ENCODE measurements at regions not wholly inside any gene's neighbourhood (a gene's known extent, or its start where the extent isn't known, plus 50 kb on each side); places are given as distances from the start of the nearest gene placed in this dataset.

GRCh38 chr3:72159487-72159886 is 374.5 kb upstream of the PROK2 start:
- no peaks in the 10 kb centered on the region for H3K4me1 ChIP-seq (ENCODE audit: insufficient read depth, low read length)
- H3K27me3 ChIP-seq (ENCODE audit: insufficient read depth, low read length): no peaks in the 10 kb centered on the region

GRCh38 chr3:72158639-72159326 is 373.8 kb upstream of the PROK2 start:
- Histone ChIP-seq H2AFZ (ENCODE audit: low read depth, low read length) (no peak overlapping the region), H3K9me3 (ENCODE audit: low read length) (no peaks in the 10 kb centered on the region), H3K4me1 (ENCODE audit: insufficient read depth, low read length) (no peaks in the 10 kb centered on the region), H3K36me3 (ENCODE audit: insufficient read depth, low read length) (no peaks in the 10 kb centered on the region), H3K4me3 (ENCODE audit: low read length) (no peak overlapping the region), H3K27me3 (ENCODE audit: insufficient read depth, low read length) (no peaks in the 10 kb centered on the region)

More at GRCh38 chr3:72159487-72159886, 374.5 kb upstream of the PROK2 start:
- Histone ChIP-seq H3K4me3 (ENCODE audit: low read length) (no peak overlapping the region), H3K9me3 (ENCODE audit: low read length) (no peaks in the 10 kb centered on the region), H3K36me3 (ENCODE audit: insufficient read depth, low read length) (no peaks in the 10 kb centered on the region), H2AFZ (ENCODE audit: low read depth, low read length) (no peak overlapping the region)

GRCh38 chr3:72157748-72158638 is 373.0 kb upstream of the PROK2 start:
- no peaks in the 10 kb centered on the region for H3K9me3 ChIP-seq (ENCODE audit: low read length)
- H3K27me3 ChIP-seq (ENCODE audit: insufficient read depth, low read length): no peaks in the 10 kb centered on the region
- H3K36me3 ChIP-seq (ENCODE audit: insufficient read depth, low read length): no peaks in the 10 kb centered on the region
- no peak overlapping the region for H3K4me3 ChIP-seq (ENCODE audit: low read length)
- no peak overlapping the region for H2AFZ ChIP-seq (ENCODE audit: low read depth, low read length)
- H3K4me1 ChIP-seq (ENCODE audit: insufficient read depth, low read length): no peaks in the 10 kb centered on the region

- Histone ChIP-seq H3K9me3 (ENCODE audit: low read length) (no peaks in the 10 kb centered on the region), H3K4me3 (ENCODE audit: low read length) (no peak overlapping the region), H3K36me3 (ENCODE audit: insufficient read depth, low read length) (no peaks in the 10 kb centered on the region), H3K27me3 (ENCODE audit: insufficient read depth, low read length) (no peaks in the 10 kb centered on the region), H2AFZ (ENCODE audit: low read depth, low read length) (no peak overlapping the region), H3K4me1 (ENCODE audit: insufficient read depth, low read length) (no peaks in the 10 kb centered on the region)
Measured at GRCh38 chr3:72155391-72156064, 370.6 kb upstream of the PROK2 start.

- Histone ChIP-seq H3K4me1 (ENCODE audit: insufficient read depth, low read length) (no peaks in the 10 kb centered on the region), H2AFZ (ENCODE audit: low read depth, low read length) (no peak overlapping the region), H3K4me3 (ENCODE audit: low read length) (no peak overlapping the region), H3K9me3 (ENCODE audit: low read length) (no peaks in the 10 kb centered on the region), H3K27me3 (ENCODE audit: insufficient read depth, low read length) (no peaks in the 10 kb centered on the region), H3K36me3 (ENCODE audit: insufficient read depth, low read length) (no peaks in the 10 kb centered on the region)
Measured at GRCh38 chr3:72154391-72155335, 369.7 kb upstream of the PROK2 start.

- Histone ChIP-seq H3K4me3 (ENCODE audit: low read length) (no peak overlapping the region), H3K36me3 (ENCODE audit: insufficient read depth, low read length) (no peaks in the 10 kb centered on the region)
Measured at GRCh38 chr3:72153477-72154314, 368.7 kb upstream of the PROK2 start.

GRCh38 chr3:72152551-72153476 is 367.9 kb upstream of the PROK2 start:
- Histone ChIP-seq H3K36me3 (ENCODE audit: insufficient read depth, low read length) (no peaks in the 10 kb centered on the region), H3K27me3 (ENCODE audit: insufficient read depth, low read length) (no peaks in the 10 kb centered on the region), H2AFZ (ENCODE audit: low read depth, low read length) (no peak overlapping the region), H3K4me1 (ENCODE audit: insufficient read depth, low read length) (no peaks in the 10 kb centered on the region), H3K4me3 (ENCODE audit: low read length) (no peak overlapping the region), H3K9me3 (ENCODE audit: low read length) (no peaks in the 10 kb centered on the region)

More at GRCh38 chr3:72153477-72154314, 368.7 kb upstream of the PROK2 start:
- H3K9me3 ChIP-seq (ENCODE audit: low read length): no peaks in the 10 kb centered on the region
- no peaks in the 10 kb centered on the region for H3K4me1 ChIP-seq (ENCODE audit: insufficient read depth, low read length)
- no peak overlapping the region for H2AFZ ChIP-seq (ENCODE audit: low read depth, low read length)
- H3K27me3 ChIP-seq (ENCODE audit: insufficient read depth, low read length): no peaks in the 10 kb centered on the region

- Histone ChIP-seq H3K9me3 (ENCODE audit: low read length) (no peaks in the 10 kb centered on the region), H3K4me3 (ENCODE audit: low read length) (no peak overlapping the region), H3K4me1 (ENCODE audit: insufficient read depth, low read length) (no peaks in the 10 kb centered on the region), H3K36me3 (ENCODE audit: insufficient read depth, low read length) (no peaks in the 10 kb centered on the region), H2AFZ (ENCODE audit: low read depth, low read length) (no peak overlapping the region), H3K27me3 (ENCODE audit: insufficient read depth, low read length) (no peaks in the 10 kb centered on the region)
Measured at GRCh38 chr3:72151465-72152238, 366.7 kb upstream of the PROK2 start.

GRCh38 chr3:72150634-72151412 is 365.9 kb upstream of the PROK2 start:
- no peaks in the 10 kb centered on the region for H3K36me3 ChIP-seq (ENCODE audit: insufficient read depth, low read length)
- H3K27me3 ChIP-seq (ENCODE audit: insufficient read depth, low read length): no peaks in the 10 kb centered on the region
- H3K9me3 ChIP-seq (ENCODE audit: low read length): no peaks in the 10 kb centered on the region
- H3K4me1 ChIP-seq (ENCODE audit: insufficient read depth, low read length): no peaks in the 10 kb centered on the region
- no peak overlapping the region for H3K4me3 ChIP-seq (ENCODE audit: low read length)
- no peak overlapping the region for H2AFZ ChIP-seq (ENCODE audit: low read depth, low read length)

- Histone ChIP-seq H3K36me3 (ENCODE audit: insufficient read depth, low read length) (no peaks in the 10 kb centered on the region), H3K27me3 (ENCODE audit: insufficient read depth, low read length) (no peaks in the 10 kb centered on the region), H3K4me1 (ENCODE audit: insufficient read depth, low read length) (peaks cover 8% of the 10 kb centered on the region), H3K9me3 (ENCODE audit: low read length) (no peaks in the 10 kb centered on the region), H3K4me3 (ENCODE audit: low read length) (no peak overlapping the region), H2AFZ (ENCODE audit: low read depth, low read length) (no peak overlapping the region)
Measured at GRCh38 chr3:72149645-72150300, 364.8 kb upstream of the PROK2 start.

Measured in neuron (in vitro differentiated cells).